ENCODE measurements at regions not wholly inside any gene's neighbourhood (a gene's known extent, or its start where the extent isn't known, plus 50 kb on each side); places are given as distances from the start of the nearest gene placed in this dataset.
A peak's percentile ranks its signal among the peaks of the same experiment; 100 is the strongest.

GRCh38 chr2:16952368-16952767 is 286.7 kb upstream of the CYRIA start:
- Histone ChIP-seq H3F3A (replicated peaks; ENCODE audit: low read depth) (no peaks in the 10 kb centered on the region), H3K79me2 (replicated peaks; ENCODE audit: insufficient read depth) (no peaks in the 10 kb centered on the region), H3K4me2 (no peak overlapping the region), H3K27ac (ENCODE audit: low read depth) (no peak overlapping the region), H3K27me3 (ENCODE audit: insufficient read depth) (no peaks in the 10 kb centered on the region), H3K9me2 (ENCODE audit: insufficient read depth) (0 out of 2 replicates have a peak, but pooled peaks cover 6% of the 10 kb centered on the region), H4K20me1 (replicated peaks; ENCODE audit: insufficient read depth) (no peaks in the 10 kb centered on the region), H3K4me1 (ENCODE audit: insufficient read depth) (no peaks in the 10 kb centered on the region), H3K36me3 (ENCODE audit: insufficient read depth) (no peaks in the 10 kb centered on the region), H2AFZ (no peak overlapping the region), H3K4me3 (no peak overlapping the region)
- Mint-ChIP-seq H3K4me3 (no peak overlapping the region), H3K9me3 (no peaks in the 10 kb centered on the region), H3K27ac (no peak overlapping the region), H3K4me1 (peaks cover 6% of the 10 kb centered on the region; the same call in 2 of the 3 replicates), H3K36me3 (ENCODE audit: low read depth) (no peaks in the 10 kb centered on the region), H3K27me3 (ENCODE audit: insufficient read depth, low read depth, poor library complexity) (no peaks in the 10 kb centered on the region)
- DNase-seq (ENCODE audit: low spot score) (peak; percentile 16), ATAC-seq (peak; percentile 69)
- no peak for TF ChIP-seq ZNF331 (CRISPR knock-in tag; IDR thresholded peaks at IDR 0.05; ENCODE audit: low read depth)
- TF ChIP-seq, protein P1, sequence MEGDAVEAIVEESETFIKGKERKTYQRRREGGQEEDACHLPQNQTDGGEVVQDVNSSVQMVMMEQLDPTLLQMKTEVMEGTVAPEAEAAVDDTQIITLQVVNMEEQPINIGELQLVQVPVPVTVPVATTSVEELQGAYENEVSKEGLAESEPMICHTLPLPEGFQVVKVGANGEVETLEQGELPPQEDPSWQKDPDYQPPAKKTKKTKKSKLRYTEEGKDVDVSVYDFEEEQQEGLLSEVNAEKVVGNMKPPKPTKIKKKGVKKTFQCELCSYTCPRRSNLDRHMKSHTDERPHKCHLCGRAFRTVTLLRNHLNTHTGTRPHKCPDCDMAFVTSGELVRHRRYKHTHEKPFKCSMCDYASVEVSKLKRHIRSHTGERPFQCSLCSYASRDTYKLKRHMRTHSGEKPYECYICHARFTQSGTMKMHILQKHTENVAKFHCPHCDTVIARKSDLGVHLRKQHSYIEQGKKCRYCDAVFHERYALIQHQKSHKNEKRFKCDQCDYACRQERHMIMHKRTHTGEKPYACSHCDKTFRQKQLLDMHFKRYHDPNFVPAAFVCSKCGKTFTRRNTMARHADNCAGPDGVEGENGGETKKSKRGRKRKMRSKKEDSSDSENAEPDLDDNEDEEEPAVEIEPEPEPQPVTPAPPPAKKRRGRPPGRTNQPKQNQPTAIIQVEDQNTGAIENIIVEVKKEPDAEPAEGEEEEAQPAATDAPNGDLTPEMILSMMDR (conservative IDR thresholded peaks at IDR 0.05; ENCODE audit: low read depth in 2 of 2) = no peak
- no peak for TF ChIP-seq JUNB (IDR thresholded peaks at IDR 0.05; ENCODE audit: unreplicated experiment)
- no peak for TF ChIP-seq STAT1 (IDR thresholded peaks at IDR 0.05; ENCODE audit: unreplicated experiment)
- TF ChIP-seq POLR2AphosphoS5 (IDR thresholded peaks at IDR 0.05; ENCODE audit: low read depth) = no peak
- no peak for TF ChIP-seq CREB1 (CRISPR knock-in tag; IDR thresholded peaks at IDR 0.05; ENCODE audit: low read depth)
- TF ChIP-seq ZNF114 (CRISPR knock-in tag; IDR thresholded peaks at IDR 0.05) = no peak
- TF ChIP-seq, protein P2, sequence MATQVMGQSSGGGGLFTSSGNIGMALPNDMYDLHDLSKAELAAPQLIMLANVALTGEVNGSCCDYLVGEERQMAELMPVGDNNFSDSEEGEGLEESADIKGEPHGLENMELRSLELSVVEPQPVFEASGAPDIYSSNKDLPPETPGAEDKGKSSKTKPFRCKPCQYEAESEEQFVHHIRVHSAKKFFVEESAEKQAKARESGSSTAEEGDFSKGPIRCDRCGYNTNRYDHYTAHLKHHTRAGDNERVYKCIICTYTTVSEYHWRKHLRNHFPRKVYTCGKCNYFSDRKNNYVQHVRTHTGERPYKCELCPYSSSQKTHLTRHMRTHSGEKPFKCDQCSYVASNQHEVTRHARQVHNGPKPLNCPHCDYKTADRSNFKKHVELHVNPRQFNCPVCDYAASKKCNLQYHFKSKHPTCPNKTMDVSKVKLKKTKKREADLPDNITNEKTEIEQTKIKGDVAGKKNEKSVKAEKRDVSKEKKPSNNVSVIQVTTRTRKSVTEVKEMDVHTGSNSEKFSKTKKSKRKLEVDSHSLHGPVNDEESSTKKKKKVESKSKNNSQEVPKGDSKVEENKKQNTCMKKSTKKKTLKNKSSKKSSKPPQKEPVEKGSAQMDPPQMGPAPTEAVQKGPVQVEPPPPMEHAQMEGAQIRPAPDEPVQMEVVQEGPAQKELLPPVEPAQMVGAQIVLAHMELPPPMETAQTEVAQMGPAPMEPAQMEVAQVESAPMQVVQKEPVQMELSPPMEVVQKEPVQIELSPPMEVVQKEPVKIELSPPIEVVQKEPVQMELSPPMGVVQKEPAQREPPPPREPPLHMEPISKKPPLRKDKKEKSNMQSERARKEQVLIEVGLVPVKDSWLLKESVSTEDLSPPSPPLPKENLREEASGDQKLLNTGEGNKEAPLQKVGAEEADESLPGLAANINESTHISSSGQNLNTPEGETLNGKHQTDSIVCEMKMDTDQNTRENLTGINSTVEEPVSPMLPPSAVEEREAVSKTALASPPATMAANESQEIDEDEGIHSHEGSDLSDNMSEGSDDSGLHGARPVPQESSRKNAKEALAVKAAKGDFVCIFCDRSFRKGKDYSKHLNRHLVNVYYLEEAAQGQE (IDR thresholded peaks at IDR 0.05; ENCODE audit: unreplicated experiment) = no peak
- TF ChIP-seq EZH2phosphoT487 (IDR thresholded peaks at IDR 0.05; ENCODE audit: unreplicated experiment) = no peak

- Histone ChIP-seq H3K27ac (ENCODE audit: low read depth) (no peak overlapping the region), H3K4me2 (no peak overlapping the region), H2AFZ (peak overlapping the region; percentile 49; the same call in 1 of the 2 replicates), H3F3A (replicated peaks; ENCODE audit: low read depth) (no peaks in the 10 kb centered on the region), H3K79me2 (replicated peaks; ENCODE audit: insufficient read depth) (no peaks in the 10 kb centered on the region), H3K27me3 (ENCODE audit: insufficient read depth) (no peaks in the 10 kb centered on the region), H3K9me2 (ENCODE audit: insufficient read depth) (0 out of 2 replicates have a peak, but pooled peaks cover 6% of the 10 kb centered on the region), H4K20me1 (replicated peaks; ENCODE audit: insufficient read depth) (no peaks in the 10 kb centered on the region), H3K36me3 (ENCODE audit: insufficient read depth) (no peaks in the 10 kb centered on the region), H3K4me1 (ENCODE audit: insufficient read depth) (no peaks in the 10 kb centered on the region), H3K4me3 (no peak overlapping the region)
- no peaks in the 10 kb centered on the region for H3K36me3 Mint-ChIP-seq (ENCODE audit: low read depth)
- no peaks in the 10 kb centered on the region for H3K9me3 Mint-ChIP-seq
- no peak overlapping the region for H3K4me3 Mint-ChIP-seq
- ATAC-seq (no peak), DNase-seq (ENCODE audit: low spot score) (no peak)
- no peaks in the 10 kb centered on the region for H3K27me3 Mint-ChIP-seq (ENCODE audit: insufficient read depth, low read depth, poor library complexity)
- peaks cover 6% of the 10 kb centered on the region; the same call in 2 of the 3 replicates for H3K4me1 Mint-ChIP-seq
- H3K27ac Mint-ChIP-seq = no peak overlapping the region
- TF ChIP-seq, protein P2 (IDR thresholded peaks at IDR 0.05; ENCODE audit: unreplicated experiment) = no peak
- TF ChIP-seq ZNF114 (CRISPR knock-in tag; IDR thresholded peaks at IDR 0.05) (no peak), EZH2 (IDR thresholded peaks at IDR 0.05; ENCODE audit: low read depth, unreplicated experiment) (no peak), JUNB (IDR thresholded peaks at IDR 0.05; ENCODE audit: unreplicated experiment) (no peak), ETS1 (IDR thresholded peaks at IDR 0.05) (no peak), ZNF331 (CRISPR knock-in tag; IDR thresholded peaks at IDR 0.05; ENCODE audit: low read depth) (no peak), CREB1 (CRISPR knock-in tag; IDR thresholded peaks at IDR 0.05; ENCODE audit: low read depth) (no peak), EZH2phosphoT487 (IDR thresholded peaks at IDR 0.05; ENCODE audit: unreplicated experiment) (no peak), STAT1 (IDR thresholded peaks at IDR 0.05; ENCODE audit: unreplicated experiment) (no peak)
- TF ChIP-seq, protein P1 (conservative IDR thresholded peaks at IDR 0.05; ENCODE audit: low read depth in 2 of 2) = no peak
These were observed 284.8 kb upstream of the CYRIA start for GRCh38 chr2:16950436-16950835.

Data from GM23338 (cell line).